Left renal pelvis (tissue), 4 donors: ENCODE measurements at regions not wholly inside any gene's neighbourhood (a gene's known extent, or its start where the extent isn't known, plus 50 kb on each side); places are given as distances from the start of the nearest gene placed in this dataset.
"Not testable (repeated sequence)": the region's sequence is repeated elsewhere in the genome, so short reads cannot be mapped to it uniquely, and the experiment has no call there.

Experiments
- DNase-seq, 4 donors: peaks; one replicate each; pipeline ENCODE4 v3.0.0-alpha.2; 2013; ENCODE audit warnings: low read depth in 4 of 4, low spot score in 3 of 4

DNA sequence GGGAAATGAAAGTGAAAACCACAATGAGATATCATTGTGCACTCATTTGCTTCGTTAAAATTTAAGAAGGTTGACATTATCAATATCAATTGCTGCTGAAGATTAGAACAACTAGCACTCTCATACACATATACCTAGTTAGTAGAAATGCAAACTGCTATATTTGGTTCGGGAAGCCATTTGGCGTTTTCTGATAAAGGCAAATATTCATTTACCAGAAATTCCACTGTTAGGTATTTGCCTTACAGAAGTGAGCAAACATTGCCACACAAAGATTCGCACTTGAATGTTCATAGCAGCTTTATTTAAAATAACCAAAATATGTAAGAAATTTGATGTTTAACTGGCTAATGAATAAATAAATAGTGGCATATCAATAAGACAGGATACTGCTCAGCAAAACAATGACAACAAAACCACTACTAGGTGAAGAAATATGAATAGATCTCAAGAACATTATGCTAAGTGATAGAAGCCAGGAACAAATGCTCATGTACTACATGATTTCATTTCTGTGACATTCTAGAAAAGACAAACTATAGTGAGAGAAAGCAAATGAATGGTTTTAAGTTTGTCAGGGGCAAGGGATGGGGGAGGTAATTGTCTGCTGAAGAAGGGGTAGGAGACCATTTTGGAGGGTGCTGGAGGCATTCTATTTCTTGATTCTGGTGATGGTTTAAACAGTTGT, 387.8 kb downstream of the PTH2R start:
- no peak for DNase-seq

DNA sequence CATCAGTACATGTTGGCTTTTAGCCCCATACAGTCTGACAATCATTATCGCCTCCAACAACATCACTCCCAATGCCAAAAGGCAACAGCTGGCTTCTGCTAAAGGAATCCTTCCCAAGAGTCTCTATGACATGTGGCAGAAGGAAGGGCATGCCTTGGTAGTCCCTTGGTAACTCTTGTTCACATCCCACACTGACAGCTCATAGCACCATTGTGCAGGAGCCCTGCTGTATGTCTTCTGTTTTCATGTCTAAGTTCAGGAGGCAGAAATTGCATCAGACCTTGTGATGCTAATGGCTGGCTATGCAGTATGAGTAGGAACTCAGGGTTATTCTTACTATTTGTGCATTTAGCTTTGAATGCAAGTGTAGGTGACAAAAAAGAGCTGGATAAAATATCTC, 392.1 kb downstream of the PTH2R start:
- DNase-seq = no peak

DNA sequence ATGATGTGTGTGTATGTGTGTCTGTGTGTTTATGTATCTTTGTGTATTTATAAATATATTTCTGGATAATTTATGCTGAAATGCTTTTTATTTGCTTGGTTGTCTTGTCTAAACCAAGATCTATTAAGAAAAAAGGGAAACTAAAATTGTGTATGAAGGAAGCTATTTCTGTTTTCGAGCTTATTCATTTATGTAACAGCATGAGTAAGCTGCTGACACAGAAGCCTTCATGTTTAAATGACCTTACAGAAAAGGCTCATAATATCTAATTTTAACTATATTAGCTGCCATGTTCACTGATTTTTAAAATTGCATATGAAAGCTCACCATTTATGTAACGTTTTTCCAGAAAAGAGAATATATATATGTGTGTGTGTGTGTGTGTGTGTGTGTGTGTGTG, 392.8 kb downstream of the PTH2R start:
- no peak for DNase-seq

DNA sequence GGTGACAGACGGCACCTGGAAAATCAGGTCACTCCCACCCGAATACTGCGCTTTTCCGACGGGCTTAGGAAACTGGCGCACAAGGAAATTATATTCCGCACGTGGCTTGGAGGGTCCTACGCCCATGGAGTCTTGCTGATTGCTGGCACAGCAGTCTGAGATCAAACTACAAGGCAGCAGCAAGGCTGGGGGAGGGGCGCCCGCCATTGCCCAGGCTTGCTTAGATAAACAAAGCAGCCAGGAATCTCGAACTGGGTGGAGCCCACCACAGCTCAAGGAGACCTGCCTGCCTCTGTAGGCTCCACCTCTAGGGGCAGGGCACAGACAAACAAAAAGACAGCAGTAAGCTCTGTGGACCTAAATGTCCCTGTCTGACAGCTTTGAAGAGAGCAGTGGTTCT, 394.3 kb downstream of the PTH2R start:
- DNase-seq = not testable (repeated sequence)

DNA sequence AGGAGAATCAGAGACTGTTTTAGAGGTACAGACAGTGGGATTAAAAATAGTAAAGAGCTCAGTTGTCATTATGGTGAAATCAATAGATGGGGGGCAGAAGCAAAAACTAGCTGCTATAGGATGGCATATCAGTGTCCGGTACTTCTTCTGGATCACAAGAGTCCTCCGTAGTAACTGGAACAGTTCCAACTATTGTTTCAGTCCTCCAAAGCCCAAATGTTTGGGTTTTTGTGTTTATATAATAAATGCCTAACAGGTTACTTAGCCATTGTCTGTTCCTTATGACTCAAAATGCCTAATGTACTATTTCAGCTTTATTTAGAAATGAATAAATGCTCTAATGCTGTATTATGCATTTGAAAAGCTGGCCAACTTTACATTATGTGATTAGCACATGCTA, 401.2 kb downstream of the PTH2R start:
- no peak for DNase-seq

DNA sequence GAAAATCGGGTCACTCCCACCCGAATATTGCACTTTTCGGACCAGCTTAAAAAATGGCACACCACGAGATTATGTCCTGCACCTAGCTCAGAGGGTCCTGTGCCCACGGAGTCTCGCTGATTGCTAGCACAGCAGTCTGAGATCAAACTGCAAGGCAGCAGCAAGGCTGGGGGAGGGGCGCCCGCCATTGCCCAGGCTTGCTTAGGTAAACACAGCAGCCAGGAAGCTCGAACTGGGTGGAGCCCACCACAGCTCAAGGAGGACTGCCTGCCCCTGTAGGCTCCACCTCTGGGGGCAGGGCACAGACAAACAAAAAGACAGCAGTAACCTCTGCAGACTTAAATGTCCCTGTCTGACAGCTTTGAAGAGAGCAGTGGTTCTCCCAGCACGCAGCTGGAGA, 405.3 kb downstream of the PTH2R start:
- not testable (repeated sequence) for DNase-seq

DNA sequence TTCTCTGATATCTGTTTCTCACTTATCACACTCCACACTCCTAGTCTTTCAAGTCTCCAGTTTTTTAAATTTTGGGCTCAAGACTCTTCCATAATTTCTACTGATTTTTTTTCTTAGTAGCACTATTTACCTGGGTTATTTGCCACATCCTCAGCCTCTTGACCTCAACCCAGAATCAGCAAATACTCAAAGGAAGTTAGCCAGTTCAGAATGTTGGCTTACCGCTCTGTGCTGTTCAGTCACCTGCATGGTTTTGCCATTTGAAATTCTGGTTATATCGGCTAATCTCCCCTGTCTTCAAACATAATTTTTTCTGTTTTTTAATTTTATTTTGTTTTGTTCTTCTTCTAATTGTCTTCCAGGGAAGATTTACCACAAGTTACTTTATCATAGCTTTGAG, 412.6 kb downstream of the PTH2R start:
- no peak for DNase-seq

DNA sequence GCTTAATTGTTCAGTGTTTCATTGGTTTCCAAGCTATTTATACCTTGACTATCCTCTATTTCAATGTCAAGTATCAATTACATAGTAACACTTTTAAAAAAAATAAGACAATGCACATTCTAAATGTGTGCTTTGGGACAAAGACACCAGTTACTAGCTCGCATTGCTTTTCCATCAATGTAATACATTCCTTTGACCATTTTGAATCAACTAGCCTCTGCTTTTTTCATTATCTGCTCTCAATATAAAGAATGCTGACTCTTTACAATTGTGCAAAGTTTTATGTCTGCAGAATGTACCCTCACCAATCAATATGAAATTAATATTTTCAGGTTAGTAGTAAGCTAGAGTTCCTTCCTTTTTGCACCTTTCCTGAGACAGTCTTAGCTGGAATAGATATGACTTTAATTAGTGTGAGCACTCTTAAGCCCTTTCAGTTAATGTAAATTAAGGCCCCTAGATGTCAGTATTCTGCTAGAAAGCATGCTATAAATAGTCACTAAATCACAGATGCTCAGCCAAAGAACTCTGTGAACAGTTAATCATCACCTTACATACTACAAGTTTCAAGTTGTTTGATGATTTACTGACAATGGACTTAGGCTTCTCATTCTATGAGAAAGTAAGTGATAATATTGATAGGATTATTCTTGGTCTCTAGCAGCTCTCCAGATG, 413.6 kb downstream of the PTH2R start:
- DNase-seq = peak in 2 of 4 donors; percentile 5 to 11

DNA sequence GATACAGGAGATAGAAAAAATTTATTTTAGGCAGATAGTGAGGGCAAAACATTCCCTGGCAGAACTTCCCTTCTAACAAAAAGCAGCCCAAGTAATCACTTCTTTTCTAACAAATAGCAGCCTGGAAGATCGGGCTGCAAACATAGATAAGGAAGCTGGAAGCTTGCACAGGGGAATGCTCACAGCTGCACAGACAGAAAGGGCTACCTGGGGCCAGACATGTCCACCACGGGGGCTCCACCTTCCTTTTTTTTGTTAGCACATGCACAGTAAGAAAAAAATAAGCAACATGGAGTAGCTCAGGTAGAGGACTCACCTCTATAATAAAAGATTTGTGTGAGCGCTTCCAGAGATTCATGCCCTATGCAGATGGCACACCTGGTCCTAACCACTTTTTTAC, 420.5 kb downstream of the PTH2R start:
- DNase-seq = no peak

DNA sequence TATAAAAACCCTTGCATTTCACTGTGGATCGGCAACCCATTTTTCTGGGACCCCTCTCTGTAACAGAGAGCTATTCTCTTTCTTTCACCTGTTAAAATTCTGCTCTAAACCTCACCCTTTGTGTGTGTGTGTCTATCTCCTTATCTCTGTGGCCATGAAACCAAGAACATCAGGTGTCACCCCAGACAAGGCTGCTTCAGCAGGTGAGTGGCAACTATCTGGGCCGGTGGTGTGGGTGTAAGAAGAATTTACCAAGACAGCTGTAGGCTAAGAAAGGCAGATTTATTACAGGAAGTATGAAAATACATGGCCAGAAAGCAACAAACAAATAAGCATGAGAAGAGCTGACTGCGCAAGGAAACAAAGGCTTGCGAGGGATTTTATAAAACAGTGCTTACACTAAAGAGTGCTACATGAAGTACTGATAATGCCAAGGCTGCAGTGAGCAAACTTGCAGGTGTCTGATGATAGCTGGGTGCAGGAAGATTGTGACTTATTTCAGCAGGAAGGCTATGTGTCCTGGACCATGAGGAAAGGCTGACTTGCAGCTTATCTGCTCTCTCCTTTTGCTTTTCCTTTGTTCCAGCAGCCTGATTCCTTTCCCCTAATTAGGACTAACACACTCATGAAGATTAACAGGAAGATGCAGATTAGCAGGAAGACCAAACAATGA, 421.1 kb downstream of the PTH2R start:
- DNase-seq = no peak

DNA sequence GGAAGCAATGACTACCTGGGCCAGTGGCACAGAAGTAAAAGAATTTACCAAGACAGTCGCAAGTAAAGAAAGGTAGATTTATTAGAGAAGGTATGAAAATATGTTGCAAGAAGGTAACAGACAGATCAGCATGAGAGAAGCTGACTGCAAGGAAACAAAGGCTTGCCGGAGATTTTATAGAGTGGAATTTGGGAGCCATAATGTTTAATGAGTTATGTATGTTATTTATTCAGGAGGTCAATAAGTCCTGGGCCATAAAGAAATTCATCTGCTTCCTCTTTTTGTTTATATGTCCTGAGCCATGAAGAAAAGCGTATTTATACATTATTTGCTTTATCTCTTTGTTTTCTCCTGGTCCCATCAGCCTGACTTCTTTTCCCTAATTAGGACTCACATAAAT, 423.6 kb downstream of the PTH2R start:
- no peak for DNase-seq

DNA sequence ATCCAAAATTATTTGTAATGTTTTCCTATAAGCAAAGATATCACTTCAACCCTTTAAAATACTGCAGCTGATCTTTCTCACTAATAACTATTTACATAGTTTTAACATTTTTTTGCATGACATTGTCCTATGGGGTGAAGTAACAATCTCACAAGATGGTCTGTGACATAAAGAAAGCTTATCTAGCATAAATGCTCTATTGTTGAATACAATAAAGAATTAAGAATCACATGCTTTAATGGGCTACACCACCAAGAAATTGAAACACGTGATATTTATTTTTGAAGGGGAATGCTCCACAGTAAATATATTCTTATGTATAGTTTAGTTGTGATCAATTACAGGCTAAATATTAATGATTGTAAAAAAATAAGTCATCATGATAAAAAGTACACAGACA, 441.1 kb downstream of the PTH2R start:
- no peak for DNase-seq

DNA sequence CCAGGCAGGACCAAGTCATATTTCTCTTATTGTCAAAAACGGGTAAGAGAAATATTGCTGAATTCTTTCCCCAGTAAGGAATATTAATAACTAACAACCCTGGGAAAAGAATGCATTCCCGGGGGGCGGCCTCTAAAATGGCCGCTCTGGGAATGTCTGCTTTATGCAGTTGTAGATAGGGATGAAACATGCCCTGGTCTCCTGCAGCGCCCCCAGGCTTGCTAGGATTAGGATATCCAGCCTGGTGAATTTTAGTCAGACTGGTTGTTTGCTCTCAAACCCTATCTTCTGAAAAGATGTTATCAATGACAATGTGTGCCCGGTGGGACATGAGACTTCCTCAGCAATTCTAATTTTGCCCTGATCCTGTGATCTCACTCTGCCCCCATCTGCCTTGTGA, 448.1 kb downstream of the PTH2R start:
- DNase-seq = no peak

DNA sequence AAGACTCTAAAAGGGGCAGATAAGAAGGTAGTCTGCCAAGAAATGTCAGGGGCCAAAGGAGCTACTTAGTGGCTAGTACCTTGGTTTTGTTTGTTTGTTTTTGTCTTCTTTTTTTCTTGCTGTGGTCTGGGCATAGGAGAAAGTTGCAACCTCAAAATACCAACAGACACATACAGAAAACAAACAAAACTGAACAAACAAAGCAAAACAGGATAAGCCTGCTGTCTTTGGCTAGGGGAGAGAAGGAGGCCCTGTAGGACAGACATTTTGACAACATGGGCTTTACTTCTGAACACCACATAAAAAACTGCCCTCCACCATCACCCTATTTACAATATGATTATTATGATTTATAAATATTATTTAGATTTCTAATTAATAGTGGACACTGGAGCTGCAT, 460.8 kb downstream of the PTH2R start:
- no peak for DNase-seq

DNA sequence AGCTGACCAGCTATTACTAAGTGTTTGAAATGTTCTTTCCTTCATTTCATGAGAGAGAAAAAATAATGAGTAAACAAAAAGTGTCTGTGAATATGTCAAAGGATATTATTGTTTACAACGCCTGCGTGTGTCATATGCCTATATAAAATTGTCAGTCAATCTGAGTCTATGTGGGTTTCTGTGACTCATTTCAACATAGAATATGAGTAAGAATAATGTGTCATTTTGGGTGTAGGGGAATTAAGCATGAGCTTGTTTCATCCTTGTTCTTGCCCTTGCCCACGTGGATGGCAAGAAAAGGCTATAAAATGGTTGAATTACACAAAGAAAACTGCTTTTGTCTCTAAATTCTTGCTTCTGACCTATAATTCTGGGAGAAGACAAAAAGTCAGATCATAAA, 466.0 kb downstream of the PTH2R start:
- DNase-seq = no peak

DNA sequence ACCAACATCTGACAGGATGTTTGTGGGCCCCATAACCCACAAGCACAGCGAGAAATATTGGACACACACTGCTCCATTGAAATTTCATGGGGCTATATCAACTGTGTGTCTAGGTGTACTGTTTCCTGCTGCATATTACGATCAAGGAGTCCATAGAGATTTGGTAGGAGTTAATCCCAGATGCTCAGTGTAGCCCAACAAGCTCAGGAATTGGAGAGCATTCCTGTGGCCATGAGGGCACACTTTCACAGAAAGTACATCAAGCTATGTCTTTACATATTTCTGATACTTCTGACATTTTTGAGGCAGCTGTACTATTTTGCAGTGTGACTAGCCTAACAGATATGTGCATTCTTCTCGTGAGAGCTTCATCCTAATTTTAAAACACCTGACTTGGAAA, 473.1 kb downstream of the PTH2R start:
- DNase-seq = no peak

DNA sequence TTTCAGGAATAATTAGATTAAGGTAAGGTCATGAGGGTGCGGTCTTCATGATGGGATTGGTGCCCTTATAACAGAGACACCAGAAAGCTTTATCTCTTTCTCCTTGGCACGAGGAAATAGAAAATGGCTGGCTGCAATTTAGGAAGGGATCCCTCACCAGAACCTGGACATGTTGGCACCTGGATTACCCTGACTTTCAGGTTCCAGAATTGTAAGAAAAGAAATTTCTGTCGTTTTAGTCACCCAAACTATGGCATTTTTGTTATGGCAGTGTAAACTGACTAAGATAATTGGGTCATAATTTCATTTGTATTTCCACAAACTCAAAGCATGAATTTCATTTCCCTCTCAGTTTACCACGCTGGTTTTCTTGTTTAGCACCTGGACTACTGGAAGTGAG, 473.6 kb downstream of the PTH2R start:
- DNase-seq = no peak

DNA sequence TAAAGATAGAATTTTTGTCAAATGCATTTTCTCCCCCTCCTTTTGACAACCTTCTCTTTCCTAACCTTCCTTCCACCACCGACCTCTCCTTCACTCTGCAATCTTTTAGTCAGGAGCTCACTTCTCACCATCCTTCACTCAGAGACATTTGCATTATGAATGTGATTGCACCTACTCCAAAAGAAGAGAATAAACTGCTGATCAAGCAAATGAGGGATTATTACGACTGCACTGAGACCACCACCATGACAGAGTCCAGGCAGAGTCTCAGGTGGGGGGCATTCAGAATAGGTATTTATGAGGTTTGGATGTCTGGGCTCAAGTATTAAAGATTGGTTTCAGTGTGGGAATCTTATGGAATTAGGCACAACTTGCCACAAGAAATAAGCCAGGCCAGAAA, 483.9 kb downstream of the PTH2R start:
- no peak for DNase-seq

DNA sequence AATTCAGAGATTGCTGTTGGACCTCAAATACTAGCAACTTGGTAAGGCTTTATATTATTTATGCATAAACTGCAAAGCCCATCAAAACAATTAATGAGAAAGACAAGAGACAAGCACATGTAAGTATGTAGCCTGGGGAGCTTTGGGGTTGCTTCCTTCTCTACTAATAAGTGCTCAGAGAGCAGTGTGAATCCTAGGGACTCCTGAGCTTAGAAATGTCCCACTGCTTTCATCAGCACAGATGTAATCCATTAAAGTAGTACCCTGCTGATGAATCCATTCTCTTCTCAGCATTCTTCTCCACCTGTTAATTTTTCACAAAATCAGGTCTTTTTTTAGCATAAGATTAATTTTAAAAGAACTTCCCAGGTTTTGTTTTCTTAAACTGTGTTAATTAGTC, 485.6 kb downstream of the PTH2R start:
- no peak for DNase-seq

DNA sequence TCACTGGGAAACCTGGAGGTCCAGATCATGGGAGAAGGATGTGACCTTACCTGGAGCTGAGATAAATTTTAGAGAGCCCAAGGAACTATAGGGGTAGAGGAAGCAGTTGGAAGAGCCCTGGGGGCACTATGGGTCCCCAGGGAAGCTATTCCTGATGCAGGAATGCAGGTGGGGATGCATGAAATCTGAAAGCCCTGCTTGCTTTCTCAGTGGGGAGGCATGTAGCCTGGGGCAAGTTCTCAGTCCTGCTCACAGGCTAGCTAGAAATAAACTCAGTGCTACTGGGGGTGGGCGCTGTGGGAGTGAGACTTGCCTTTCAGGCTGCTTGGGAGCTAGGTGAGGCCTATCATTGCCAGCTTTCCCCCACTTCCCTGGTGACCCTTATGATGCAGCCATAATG, 499.7 kb downstream of the PTH2R start:
- no peak for DNase-seq

DNA sequence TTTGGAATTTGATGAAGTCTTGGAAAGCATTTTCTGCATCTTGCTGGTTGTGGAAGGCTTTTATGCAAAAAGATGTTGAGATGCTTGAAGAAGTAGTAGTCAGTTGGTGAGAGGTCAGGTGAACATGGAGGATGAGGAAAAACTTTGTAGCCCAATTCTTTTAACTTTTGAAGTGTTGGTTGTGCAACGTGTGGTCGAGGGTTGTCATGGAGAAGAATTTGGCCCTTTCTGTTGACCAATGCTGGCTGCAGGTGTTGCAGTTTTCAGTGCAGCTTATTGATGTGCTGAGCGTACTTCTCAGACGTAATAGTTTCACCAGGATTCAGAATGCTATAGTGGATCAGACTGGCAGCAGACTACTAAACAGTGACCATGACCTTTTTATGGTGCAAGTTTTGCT, 508.4 kb upstream of the MAP2 start:
- no peak for DNase-seq

DNA sequence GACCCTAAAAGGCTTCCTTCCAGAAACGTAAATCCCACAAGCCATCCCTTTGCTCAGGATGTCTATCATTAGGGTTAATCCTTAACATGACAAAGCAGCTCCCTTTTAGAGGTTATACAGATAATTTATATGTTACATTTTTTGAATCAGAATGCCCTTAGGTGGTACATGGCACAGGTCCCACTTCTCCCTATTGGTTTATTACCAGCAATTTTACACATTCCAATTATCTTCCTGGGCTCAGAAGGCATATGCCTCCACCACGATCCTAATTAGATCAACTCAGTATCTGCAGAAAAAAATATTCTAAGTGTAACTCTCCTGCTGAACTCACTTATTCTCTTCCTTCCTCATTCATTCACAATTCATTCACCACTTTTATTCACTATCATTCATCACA, 507.0 kb upstream of the MAP2 start:
- no peak for DNase-seq
